Panc1 (cell line): ENCODE measurements at regions not wholly inside any gene's neighbourhood (a gene's known extent, or its start where the extent isn't known, plus 50 kb on each side); places are given as distances from the start of the nearest gene placed in this dataset.

ENCODE experiments used
- CTCF ChIP-seq: fragments of 450-650 bp; IDR thresholded peaks from 2 replicates; pipeline ENCODE4 v1.5.1; 2017; ENCODE audit warnings: mild to moderate bottlenecking
- POLR2AphosphoS5 ChIP-seq: IDR thresholded peaks from 2 replicates; pipeline ENCODE4 v1.6.1; 2012; ENCODE audit warnings: mild to moderate bottlenecking, low read depth, low read length, moderate library complexity
- TCF7L2 ChIP-seq: IDR thresholded peaks from 2 replicates; pipeline ENCODE4 v1.6.1; 2011; ENCODE audit warnings: mild to moderate bottlenecking, low read depth, low read length, inconsistent platforms

DNA sequence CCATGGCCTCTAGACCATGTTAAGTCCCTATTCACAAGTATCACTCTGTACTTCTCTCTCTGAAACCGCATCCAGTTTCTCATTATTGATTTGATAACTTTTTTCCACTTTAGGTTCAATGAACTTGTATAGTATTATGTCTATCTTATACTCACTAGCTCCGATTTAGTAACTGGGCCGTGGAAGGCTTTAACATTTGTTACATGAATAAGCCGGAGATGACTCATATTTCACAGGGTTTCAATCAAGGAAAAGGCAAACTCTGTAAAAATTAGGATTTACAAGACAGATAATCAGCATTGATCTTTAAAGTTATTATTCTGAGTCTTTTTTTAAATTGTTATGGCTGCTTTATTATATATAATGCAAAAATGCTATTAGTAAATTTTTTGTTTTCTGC lies 662.2 kb upstream of the CNTN5 start:
- no peak for TF ChIP-seq CTCF
- no peak for TF ChIP-seq POLR2AphosphoS5
- no peak for TF ChIP-seq TCF7L2
